Globus pallidus (tissue), 1 donor: ENCODE measurements at regions not wholly inside any gene's neighbourhood (a gene's known extent, or its start where the extent isn't known, plus 50 kb on each side); places are given as distances from the start of the nearest gene placed in this dataset.
"Not testable (repeated sequence)": the region's sequence is repeated elsewhere in the genome, so short reads cannot be mapped to it uniquely, and the experiment has no call there.

Experiments used
- DNase-seq: peaks from one replicate; pipeline ENCODE4 v3.0.0-alpha.2; 2015; ENCODE audit warnings: low spot score

GRCh38 chr2:53493210-53493609 is 274.4 kb upstream of the CHAC2 start:
- no peak for DNase-seq

DNA sequence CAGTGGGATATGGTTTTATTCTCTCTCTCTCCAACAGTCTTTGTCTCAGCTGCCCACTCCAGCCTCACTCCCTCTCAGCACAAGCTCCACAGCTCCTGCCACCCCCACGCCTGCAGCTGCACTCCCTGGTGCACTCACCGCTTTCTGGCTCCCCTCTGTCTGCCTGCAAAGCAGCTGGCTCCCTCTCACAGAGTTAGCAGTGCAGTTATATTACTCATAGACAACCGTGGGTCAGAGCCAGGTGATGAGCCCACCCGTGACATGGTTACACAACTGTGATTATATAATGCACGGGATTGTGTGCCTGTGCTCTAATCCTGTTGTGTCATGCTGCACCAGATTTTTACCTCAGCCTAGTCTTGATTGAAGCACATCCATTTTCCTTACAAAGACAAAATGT is 276.9 kb upstream of the CHAC2 start:
- no peak for DNase-seq

DNA sequence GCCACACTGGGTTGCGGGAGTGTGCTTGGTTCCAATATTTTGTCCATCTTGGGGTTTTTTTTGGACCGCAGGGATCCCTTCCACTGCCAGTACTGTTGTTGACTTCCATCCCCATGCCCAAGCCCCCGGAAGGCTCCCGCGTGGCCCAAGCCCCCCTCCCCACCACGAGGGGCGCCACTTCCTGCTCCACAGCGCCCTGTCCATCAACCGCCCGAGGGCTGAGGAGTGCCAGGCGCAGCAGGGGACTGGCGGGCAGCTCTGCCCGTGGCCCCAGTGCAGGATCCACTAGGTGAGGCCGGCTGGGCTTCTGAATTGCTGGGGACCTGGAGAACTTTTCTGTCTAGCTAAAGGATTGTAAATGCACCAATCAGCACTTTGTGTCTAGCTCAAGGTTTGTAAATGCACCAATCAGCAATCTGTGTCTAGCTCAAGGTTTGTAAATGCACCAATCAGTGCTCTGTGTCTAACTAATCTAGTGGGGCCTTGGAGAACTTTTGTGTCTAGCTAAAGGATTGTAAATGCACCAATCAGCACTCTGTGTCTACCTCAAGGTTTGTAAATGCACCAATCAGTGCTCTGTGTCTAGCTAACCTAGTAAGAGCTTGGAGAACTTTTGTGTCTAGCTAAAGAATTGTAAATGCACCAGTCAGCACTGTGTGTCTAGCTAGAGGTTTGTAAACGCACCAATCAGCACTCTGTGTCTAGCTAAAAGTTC is 281.3 kb upstream of the CHAC2 start:
- DNase-seq = not testable (repeated sequence)

- no peak for DNase-seq
Observed at GRCh38 chr2:53485021-53485728, 282.4 kb upstream of the CHAC2 start.

DNA sequence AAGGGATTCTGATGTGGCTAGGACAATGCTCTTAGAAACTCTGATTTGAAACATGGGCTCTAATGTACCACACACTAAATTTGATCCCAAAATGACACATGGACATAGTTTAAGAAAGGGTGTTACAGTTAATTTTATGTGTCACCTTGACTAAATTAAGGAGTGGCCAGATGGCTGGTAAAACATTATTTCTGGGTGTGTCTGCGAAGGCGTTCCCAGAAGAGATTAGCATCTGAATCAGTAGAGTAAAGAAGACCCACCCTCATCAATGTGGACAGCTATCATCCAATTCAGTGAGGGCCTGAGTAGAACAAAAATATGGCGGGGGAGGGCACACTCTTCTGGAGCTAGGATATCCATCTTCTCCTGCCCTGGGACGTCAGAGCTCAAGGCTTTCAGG is 283.1 kb upstream of the CHAC2 start:
- DNase-seq = no peak

DNA sequence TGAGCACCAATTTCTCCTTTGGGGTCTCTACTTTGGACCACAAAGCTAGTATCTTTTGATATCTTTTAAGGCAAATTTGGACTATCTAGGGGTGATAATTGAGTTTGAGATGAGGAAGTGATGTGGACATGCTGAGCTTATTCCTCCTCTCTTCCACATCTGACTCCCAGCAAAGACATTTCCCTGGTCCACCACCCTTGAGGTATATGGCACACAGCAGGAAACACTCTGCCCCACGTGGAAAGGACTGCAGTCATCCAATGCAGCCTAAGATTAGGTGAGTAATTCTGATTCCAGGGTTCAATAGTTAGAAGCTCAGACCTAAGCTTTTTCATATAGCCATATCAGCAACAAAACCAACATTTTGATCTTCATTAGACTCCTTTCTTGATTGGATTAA is 290.1 kb upstream of the CHAC2 start:
- DNase-seq = no peak

GRCh38 chr2:53476834-53477233 is 290.8 kb upstream of the CHAC2 start:
- no peak for DNase-seq

DNA sequence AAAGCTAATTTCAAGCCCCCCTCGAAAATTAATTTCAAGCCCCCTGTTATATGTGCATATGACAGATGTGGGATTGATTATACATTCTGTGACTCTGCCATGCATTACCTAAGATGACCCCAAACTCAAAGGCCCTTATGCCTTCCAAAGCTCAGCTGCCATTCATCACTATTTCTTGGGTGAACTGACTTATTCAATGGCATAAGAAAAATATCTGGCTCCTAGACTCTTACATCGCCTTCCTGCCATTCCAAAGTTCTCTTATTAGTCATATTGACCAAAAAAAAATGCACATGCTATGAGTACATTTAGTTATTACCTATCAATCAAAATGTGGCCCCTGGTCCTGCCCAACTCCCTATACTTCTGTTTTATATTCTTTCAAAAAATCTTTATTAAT is 291.8 kb upstream of the CHAC2 start:
- no peak for DNase-seq

- no peak for DNase-seq
Observed at GRCh38 chr2:53475321-53475720, 292.3 kb upstream of the CHAC2 start.

GRCh38 chr2:53474914-53475313 is 292.7 kb upstream of the CHAC2 start:
- no peak for DNase-seq

- no peak for DNase-seq
Observed at GRCh38 chr2:53473775-53474311, 293.8 kb upstream of the CHAC2 start.

- DNase-seq = no peak
Observed at GRCh38 chr2:53473236-53473635, 294.4 kb upstream of the CHAC2 start.

DNA sequence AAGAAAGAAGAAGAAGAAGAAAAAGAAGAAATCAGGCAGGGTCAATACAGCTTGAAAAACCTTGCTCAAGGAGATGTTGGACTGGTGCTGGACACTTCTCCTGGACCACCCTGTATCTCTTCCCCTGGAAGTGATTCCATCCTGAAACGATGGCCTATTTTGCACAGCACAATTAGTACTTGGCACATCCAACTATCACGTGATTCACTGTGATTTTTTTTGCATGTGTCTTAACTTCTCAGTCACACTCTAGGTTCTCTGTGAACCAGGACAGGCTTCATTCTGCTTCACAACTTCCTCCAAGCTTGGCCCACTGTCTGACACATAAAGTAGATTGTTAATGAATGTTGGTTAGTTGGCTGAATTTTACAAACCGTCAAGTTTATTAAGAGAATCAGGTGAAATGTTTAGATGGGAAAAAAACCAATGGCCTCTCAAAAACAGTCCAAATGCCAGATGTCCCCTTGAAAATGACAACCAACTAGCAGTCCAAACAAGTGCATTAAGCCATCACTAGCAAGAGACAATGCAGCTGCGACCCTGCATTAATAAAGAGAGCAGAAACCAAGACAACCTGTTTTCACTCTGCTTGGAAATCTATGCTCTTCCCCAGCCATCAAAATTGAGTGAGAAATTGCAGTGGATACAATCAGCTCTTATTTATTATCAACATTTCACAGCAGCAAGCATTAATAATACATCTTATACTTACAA is 300.0 kb upstream of the CHAC2 start:
- DNase-seq = no peak

DNA sequence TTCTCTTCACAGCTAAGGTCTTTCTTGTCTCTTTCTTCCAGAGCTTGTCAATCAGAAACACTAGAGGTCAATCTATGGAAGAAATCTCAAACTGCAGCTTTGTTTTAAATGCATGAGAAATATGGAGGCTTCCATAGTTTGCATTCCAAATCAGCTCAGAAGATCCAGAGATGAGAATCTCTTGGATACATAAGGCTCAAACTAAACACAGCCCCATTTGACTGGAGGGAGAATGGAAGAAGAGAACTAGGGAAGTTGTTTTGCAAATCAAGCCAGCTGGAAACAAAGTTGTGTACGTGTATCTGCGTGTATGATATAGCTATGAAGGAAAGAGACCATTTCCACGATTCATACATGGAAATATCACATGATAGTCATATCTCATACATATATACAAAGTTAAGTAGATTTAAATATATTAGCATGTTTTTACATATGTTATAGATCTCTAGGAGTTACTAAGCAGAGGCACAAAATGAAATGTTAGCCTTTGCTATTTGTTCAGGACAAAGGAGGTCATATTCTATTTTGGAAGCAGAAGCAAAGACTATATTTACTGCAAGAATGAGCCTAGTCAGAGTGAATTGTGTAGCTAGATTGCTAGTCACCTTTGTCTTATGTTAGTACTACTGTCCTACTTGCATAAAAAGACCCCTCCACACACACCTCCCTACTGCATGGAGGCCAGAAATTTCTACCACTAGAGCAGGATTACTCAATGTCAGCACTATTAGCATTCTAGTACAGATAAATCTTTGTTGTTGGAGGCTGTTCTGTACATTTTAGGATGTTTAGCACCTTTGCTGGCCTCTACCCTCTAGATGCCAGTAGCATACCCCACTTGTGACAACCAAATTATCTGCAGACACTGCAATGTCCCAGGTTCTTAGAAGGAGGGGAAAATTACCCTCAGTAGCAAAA is 303.5 kb upstream of the CHAC2 start:
- DNase-seq = no peak

GRCh38 chr2:53460937-53461336 is 306.7 kb upstream of the CHAC2 start:
- no peak for DNase-seq

- no peak for DNase-seq
Observed at GRCh38 chr2:53460347-53460746, 307.3 kb upstream of the CHAC2 start.

- no peak for DNase-seq
Observed at GRCh38 chr2:53455094-53455493, 312.5 kb upstream of the CHAC2 start.

GRCh38 chr2:53452957-53453748 is 314.5 kb upstream of the CHAC2 start:
- DNase-seq = peak; percentile 9

DNA sequence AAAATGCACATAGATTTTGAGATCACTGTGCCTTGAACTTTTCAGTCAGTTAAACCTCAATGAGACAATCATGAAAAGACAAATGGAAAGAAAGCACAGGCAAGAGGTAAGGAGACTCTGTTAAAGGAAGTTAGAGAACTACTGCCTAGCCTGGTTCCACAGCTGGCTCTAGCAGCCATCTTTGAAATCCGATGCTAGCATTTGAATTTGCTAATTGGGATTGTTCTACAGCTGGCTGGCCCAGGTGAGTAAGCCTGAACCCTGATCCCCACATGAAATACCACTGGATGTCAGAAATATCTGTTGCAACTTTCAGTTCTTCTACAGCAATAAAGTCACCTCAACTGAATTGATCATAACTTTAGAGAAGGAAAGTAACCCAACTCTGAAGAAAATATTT is 315.2 kb upstream of the CHAC2 start:
- no peak for DNase-seq

GRCh38 chr2:53450923-53451322 is 316.7 kb upstream of the CHAC2 start:
- DNase-seq = no peak

DNA sequence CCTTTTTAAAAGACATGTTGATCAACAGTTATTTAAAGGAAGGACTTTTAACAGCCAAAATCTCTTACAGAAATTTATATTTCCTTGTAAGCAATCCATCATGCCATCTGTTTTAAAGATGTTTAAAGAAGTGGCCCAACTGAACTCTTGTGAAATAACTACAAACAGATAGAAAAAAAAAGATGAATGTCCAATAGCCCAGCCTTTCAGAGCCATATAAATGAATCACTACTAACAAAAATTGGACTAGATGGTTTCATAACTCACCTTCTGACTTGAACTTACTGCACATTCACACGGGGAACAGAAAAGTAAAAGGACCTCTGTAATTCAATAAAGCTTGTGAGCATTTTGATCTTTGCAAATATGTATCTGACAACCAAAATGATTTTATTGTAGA is 319.0 kb upstream of the CHAC2 start:
- no peak for DNase-seq
